Lung (tissue), 11 donors: ENCODE measurements at regions not wholly inside any gene's neighbourhood (a gene's known extent, or its start where the extent isn't known, plus 50 kb on each side); places are given as distances from the start of the nearest gene placed in this dataset.

ENCODE experiments used
- ATAC-seq: fragments of 200-7000 bp; cut with Tn5 transposase; one replicate; pipeline ENCODE4 v1.9.1; 2020; ENCODE audit warnings: moderate number of reproducible peaks; ENCODE audit not compliant: insufficient read depth, low FRiP score
- DNase-seq, 3 donors: peaks; one replicate each; pipeline ENCODE4 v3.0.0-alpha.2; 2013 to 2017
- H3K27ac ChIP-seq, 2 donors: one replicate each; pipeline ENCODE4 v1.5.1; 2013; ENCODE audit warnings: mild to moderate bottlenecking in 2 of 2, moderate library complexity in 2 of 2, control low read depth in 1 of 2, inconsistent platforms in 1 of 2, low read depth in 1 of 2, low read length in 1 of 2
- H3K27me3 ChIP-seq, 3 donors: one replicate each; pipeline ENCODE4 v1.5.1; 2013; ENCODE audit warnings: low read length in 2 of 3; ENCODE audit not compliant: control insufficient read depth in 3 of 3, insufficient read depth in 3 of 3
- H3K36me3 ChIP-seq, 4 donors: one replicate each; pipeline ENCODE4 v1.5.1; 2013; ENCODE audit warnings: low read length in 4 of 4, mild to moderate bottlenecking in 1 of 4, moderate library complexity in 1 of 4; ENCODE audit not compliant: control insufficient read depth in 4 of 4, insufficient read depth in 4 of 4
- H3K4me1 ChIP-seq, 5 donors: one replicate each; pipeline ENCODE4 v1.5.1; 2013; ENCODE audit warnings: low read length in 5 of 5, mild to moderate bottlenecking in 2 of 5, moderate library complexity in 1 of 5; ENCODE audit not compliant: control insufficient read depth in 5 of 5, insufficient read depth in 5 of 5
- H3K4me3 ChIP-seq: one replicate; pipeline ENCODE4 v1.5.1; 2013; ENCODE audit warnings: mild to moderate bottlenecking, control low read depth, moderate library complexity
- H3K9ac ChIP-seq, 2 donors: one replicate each; pipeline ENCODE4 v1.5.1; 2013; ENCODE audit warnings: low read length in 2 of 2, control low read depth in 1 of 2; ENCODE audit not compliant: insufficient read depth in 1 of 2
- H3K9me3 ChIP-seq, 4 donors: one replicate each; pipeline ENCODE4 v1.5.1; 2013; ENCODE audit warnings: low read length in 3 of 4, mild to moderate bottlenecking in 1 of 4, moderate library complexity in 1 of 4; ENCODE audit not compliant: control insufficient read depth in 4 of 4, insufficient read depth in 3 of 4
- WGBS, 2 donors: extraction: QIAGEN DNeasy Blood & Tissue Kit; methylation state at CpG; one replicate each; pipeline ENCODE4 v1.1.7; 2013; 5-methylcytosine and 5-hydroxymethylcytosine counted together
- TF ChIP-seq, protein P1 (sequence below): IDR thresholded peaks from 2 replicates; pipeline ENCODE4 v1.5.1; 2012; ENCODE audit warnings: mild to moderate bottlenecking; ENCODE audit errors: control extremely low read depth, extremely low read depth
- donor health status: control.
- donor health status: control.
- donor health status: Bipolar disorder and iron deficiency.
- donor health status: healthy.
- donor health status: DM: yes; HTN: yes; CAD: no.

DNA sequence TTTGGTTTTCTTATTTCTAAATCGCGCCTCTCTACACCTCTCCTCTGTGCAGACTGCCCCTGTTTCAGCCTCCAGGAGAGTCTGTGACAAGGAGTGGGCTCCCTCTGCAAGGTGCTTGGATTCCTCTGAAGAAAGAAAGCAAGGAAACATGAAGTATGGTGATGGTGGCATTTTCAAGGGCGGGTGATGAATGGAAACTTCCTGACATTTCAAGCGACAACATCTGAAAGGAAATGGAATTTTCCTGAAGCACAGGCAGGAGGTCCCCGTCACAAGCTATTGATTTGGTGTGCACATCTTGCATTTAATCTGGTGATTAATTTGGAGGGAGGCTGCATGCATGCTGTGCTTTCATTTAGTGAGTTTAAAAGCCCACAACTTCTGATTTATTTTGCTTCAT is 164.6 kb upstream of the FGGY start:
- Histone ChIP-seq H3K27ac (no peak overlapping the region), H3K9me3 (no peaks in the 10 kb centered on the region), H3K9ac (no peak overlapping the region), H3K27me3 (no peaks in the 10 kb centered on the region), H3K4me3 (no peak overlapping the region), H3K4me1 (peaks cover 0 to 4% (median 0%) of the 10 kb centered on the region in 5 donors), H3K36me3 (no peaks in the 10 kb centered on the region)
- TF ChIP-seq, protein P1, sequence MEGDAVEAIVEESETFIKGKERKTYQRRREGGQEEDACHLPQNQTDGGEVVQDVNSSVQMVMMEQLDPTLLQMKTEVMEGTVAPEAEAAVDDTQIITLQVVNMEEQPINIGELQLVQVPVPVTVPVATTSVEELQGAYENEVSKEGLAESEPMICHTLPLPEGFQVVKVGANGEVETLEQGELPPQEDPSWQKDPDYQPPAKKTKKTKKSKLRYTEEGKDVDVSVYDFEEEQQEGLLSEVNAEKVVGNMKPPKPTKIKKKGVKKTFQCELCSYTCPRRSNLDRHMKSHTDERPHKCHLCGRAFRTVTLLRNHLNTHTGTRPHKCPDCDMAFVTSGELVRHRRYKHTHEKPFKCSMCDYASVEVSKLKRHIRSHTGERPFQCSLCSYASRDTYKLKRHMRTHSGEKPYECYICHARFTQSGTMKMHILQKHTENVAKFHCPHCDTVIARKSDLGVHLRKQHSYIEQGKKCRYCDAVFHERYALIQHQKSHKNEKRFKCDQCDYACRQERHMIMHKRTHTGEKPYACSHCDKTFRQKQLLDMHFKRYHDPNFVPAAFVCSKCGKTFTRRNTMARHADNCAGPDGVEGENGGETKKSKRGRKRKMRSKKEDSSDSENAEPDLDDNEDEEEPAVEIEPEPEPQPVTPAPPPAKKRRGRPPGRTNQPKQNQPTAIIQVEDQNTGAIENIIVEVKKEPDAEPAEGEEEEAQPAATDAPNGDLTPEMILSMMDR: no peak
- ATAC-seq: no peak
- no peak for DNase-seq
- 59 to 62% methylated on average over 5 of the region's 5 CpGs for WGBS, 2 donors

DNA sequence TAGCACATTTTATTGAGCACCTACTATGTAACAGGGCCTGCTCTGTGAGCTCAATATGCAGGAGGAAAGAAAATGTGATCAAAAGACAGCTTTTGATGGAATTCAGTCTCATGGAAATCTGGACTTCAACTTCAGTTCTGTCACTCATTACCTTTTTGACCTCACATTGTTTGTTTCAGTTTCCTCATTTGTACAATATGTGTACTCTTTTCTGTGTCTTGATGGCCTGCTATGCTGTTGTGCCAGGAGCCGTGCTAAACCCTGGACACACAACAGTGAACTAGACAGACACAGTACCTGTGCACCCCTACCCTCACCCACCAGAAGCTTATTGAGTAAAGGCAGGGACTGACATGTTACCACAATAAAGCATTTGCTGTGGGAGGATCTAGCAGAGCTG is 162.9 kb upstream of the FGGY start:
- DNase-seq (no peak), ATAC-seq (no peak)
- H3K4me3 ChIP-seq: no peak overlapping the region
- H3K4me1 ChIP-seq: peaks cover 0 to 8% (median 2%) of the 10 kb centered on the region in 5 donors
- H3K9me3 ChIP-seq: no peaks in the 10 kb centered on the region
- 82 to 91% methylated on average over 1 of the region's 1 CpG for WGBS, 2 donors
- no peaks in the 10 kb centered on the region for H3K27me3 ChIP-seq
- no peak overlapping the region for H3K9ac ChIP-seq
- no peak overlapping the region for H3K27ac ChIP-seq
- no peaks in the 10 kb centered on the region for H3K36me3 ChIP-seq
- TF ChIP-seq, protein P1: no peak

DNA sequence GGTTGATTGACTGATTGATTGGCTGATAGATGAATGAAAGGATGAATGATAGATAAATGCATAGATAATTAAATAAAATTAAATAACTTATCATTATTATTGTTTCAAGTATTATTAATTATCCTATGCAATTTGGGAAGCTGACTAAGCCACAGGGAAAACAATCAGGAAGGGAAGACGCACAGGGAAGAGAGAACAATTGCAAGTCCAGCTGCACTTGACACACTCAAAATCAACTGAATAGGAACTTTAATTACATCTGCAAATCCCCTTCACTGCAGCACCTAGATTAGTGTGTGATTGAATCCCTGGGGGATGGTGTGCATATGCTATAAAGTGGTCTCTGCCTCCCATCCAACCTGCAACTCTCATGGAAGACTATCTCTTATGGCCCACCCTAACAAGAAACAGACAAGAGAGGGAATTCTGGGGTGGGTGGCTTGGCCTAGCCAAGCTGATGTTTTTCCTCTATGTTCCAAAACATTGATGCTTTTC is 161.1 kb upstream of the FGGY start:
- TF ChIP-seq, protein P1: no peak
- ATAC-seq (no peak), DNase-seq (no peak)
- WGBS, 2 donors: 90 to 95% methylated on average over 1 of the region's 1 CpG
- H3K4me1 ChIP-seq: peaks cover 0 to 18% (median 4%) of the 10 kb centered on the region in 5 donors
- H3K9me3 ChIP-seq: no peaks in the 10 kb centered on the region
- no peak overlapping the region for H3K4me3 ChIP-seq
- no peak overlapping the region for H3K9ac ChIP-seq
- H3K36me3 ChIP-seq: no peaks in the 10 kb centered on the region
- H3K27ac ChIP-seq: no peak overlapping the region
- H3K27me3 ChIP-seq: no peaks in the 10 kb centered on the region
